GM12875 (cell line): ENCODE measurements at regions not wholly inside any gene's neighbourhood (a gene's known extent, or its start where the extent isn't known, plus 50 kb on each side); places are given as distances from the start of the nearest gene placed in this dataset.

ENCODE experiments used
- H3K4me3 ChIP-seq: one replicate; pipeline ENCODE4 v1.5.1; 2011; ENCODE audit warnings: low read depth, low read length, control low read depth
- CTCF ChIP-seq: IDR thresholded peaks from 2 replicates; pipeline ENCODE4 v1.5.1; 2011; ENCODE audit warnings: low read depth, mild to moderate bottlenecking, control low read depth, inconsistent platforms, low read length, moderate library complexity, borderline replicate concordance; ENCODE audit not compliant: insufficient read depth

GRCh38 chr2:34734042-34734441, 1134.9 kb upstream of the FAM98A start:
- no peak for TF ChIP-seq CTCF
- H3K4me3 ChIP-seq: no peak overlapping the region

GRCh38 chr2:34731292-34731691, 1132.2 kb upstream of the FAM98A start:
- no peak overlapping the region for H3K4me3 ChIP-seq
- no peak for TF ChIP-seq CTCF

GRCh38 chr2:34729845-34730244, 1130.7 kb upstream of the FAM98A start:
- no peak overlapping the region for H3K4me3 ChIP-seq
- TF ChIP-seq CTCF: no peak

GRCh38 chr2:34724107-34724506, 1125.0 kb upstream of the FAM98A start:
- H3K4me3 ChIP-seq: no peak overlapping the region
- no peak for TF ChIP-seq CTCF

- TF ChIP-seq CTCF: no peak
- no peak overlapping the region for H3K4me3 ChIP-seq
Measured at GRCh38 chr2:34723683-34724082, 1124.6 kb upstream of the FAM98A start.

- H3K4me3 ChIP-seq: no peak overlapping the region
- no peak for TF ChIP-seq CTCF
Measured at GRCh38 chr2:34719206-34719605, 1120.1 kb upstream of the FAM98A start.

- TF ChIP-seq CTCF: no peak
- H3K4me3 ChIP-seq: no peak overlapping the region
Measured at GRCh38 chr2:34705551-34706247, 1106.6 kb upstream of the FAM98A start.
